ENCODE measurements at regions not wholly inside any gene's neighbourhood (a gene's known extent, or its start where the extent isn't known, plus 50 kb on each side); places are given as distances from the start of the nearest gene placed in this dataset.

- no peaks in the 10 kb centered on the region for H3K36me3 ChIP-seq (ENCODE audit: control insufficient read depth, insufficient read depth, low read length)
- TF ChIP-seq TCF7L2 (IDR thresholded peaks at IDR 0.05; ENCODE audit: low read depth, low read length) (no peak), POLR2AphosphoS5 (IDR thresholded peaks at IDR 0.05; ENCODE audit: low read depth, low read length) (no peak), SIN3A (IDR thresholded peaks at IDR 0.05; ENCODE audit: borderline replicate concordance, insufficient read depth, low read depth, low read length) (no peak)
- TF ChIP-seq, protein P1, sequence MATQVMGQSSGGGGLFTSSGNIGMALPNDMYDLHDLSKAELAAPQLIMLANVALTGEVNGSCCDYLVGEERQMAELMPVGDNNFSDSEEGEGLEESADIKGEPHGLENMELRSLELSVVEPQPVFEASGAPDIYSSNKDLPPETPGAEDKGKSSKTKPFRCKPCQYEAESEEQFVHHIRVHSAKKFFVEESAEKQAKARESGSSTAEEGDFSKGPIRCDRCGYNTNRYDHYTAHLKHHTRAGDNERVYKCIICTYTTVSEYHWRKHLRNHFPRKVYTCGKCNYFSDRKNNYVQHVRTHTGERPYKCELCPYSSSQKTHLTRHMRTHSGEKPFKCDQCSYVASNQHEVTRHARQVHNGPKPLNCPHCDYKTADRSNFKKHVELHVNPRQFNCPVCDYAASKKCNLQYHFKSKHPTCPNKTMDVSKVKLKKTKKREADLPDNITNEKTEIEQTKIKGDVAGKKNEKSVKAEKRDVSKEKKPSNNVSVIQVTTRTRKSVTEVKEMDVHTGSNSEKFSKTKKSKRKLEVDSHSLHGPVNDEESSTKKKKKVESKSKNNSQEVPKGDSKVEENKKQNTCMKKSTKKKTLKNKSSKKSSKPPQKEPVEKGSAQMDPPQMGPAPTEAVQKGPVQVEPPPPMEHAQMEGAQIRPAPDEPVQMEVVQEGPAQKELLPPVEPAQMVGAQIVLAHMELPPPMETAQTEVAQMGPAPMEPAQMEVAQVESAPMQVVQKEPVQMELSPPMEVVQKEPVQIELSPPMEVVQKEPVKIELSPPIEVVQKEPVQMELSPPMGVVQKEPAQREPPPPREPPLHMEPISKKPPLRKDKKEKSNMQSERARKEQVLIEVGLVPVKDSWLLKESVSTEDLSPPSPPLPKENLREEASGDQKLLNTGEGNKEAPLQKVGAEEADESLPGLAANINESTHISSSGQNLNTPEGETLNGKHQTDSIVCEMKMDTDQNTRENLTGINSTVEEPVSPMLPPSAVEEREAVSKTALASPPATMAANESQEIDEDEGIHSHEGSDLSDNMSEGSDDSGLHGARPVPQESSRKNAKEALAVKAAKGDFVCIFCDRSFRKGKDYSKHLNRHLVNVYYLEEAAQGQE (IDR thresholded peaks at IDR 0.05; ENCODE audit: insufficient read depth in 1 of 2, low read depth in 2 of 2, low read length in 1 of 2) = no peak
- TF ChIP-seq, protein P2, sequence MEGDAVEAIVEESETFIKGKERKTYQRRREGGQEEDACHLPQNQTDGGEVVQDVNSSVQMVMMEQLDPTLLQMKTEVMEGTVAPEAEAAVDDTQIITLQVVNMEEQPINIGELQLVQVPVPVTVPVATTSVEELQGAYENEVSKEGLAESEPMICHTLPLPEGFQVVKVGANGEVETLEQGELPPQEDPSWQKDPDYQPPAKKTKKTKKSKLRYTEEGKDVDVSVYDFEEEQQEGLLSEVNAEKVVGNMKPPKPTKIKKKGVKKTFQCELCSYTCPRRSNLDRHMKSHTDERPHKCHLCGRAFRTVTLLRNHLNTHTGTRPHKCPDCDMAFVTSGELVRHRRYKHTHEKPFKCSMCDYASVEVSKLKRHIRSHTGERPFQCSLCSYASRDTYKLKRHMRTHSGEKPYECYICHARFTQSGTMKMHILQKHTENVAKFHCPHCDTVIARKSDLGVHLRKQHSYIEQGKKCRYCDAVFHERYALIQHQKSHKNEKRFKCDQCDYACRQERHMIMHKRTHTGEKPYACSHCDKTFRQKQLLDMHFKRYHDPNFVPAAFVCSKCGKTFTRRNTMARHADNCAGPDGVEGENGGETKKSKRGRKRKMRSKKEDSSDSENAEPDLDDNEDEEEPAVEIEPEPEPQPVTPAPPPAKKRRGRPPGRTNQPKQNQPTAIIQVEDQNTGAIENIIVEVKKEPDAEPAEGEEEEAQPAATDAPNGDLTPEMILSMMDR (IDR thresholded peaks at IDR 0.05) = no peak
- H3K4me3 ChIP-seq (ENCODE audit: low read depth in 2 of 2, low read length in 2 of 2) = no peak overlapping the region
- H3K4me1 ChIP-seq (ENCODE audit: control insufficient read depth, insufficient read depth, low read length) = no peaks in the 10 kb centered on the region
- CTCF ChIA-PET = no interaction called here
- no peaks in the 10 kb centered on the region for H3K9me3 ChIP-seq (ENCODE audit: control insufficient read depth, insufficient read depth, low read depth, low read length)
- no TSS peak for BruUV-seq (replicated peaks)
- POLR2A ChIA-PET = no interaction called here
- H3K27me3 ChIP-seq (ENCODE audit: control insufficient read depth, insufficient read depth, low read length) = no peaks in the 10 kb centered on the region
- in situ Hi-C loops (cut with HindIII; ENCODE audit: low pct_unique_long_range_greater_than_20kb, low sequenced_read_pairs) = no loop called here
- intact Hi-C loops (cut with micrococcal nuclease; ENCODE audit: unreplicated experiment) = no loop called here
- no peak overlapping the region for H3K27ac ChIP-seq (ENCODE audit: low read length)
- ATAC-seq = no peak
- DNase-seq (ENCODE audit: low read depth, low spot score) = no peak
These were observed 662.3 kb upstream of the CAMK1G start for GRCh38 chr1:208921259-208921658.

- TF ChIP-seq SIN3A (IDR thresholded peaks at IDR 0.05; ENCODE audit: borderline replicate concordance, insufficient read depth, low read depth, low read length) (no peak), TCF7L2 (IDR thresholded peaks at IDR 0.05; ENCODE audit: low read depth, low read length) (no peak)
- Histone ChIP-seq H3K9me3 (ENCODE audit: control insufficient read depth, insufficient read depth, low read depth, low read length) (no peaks in the 10 kb centered on the region), H3K4me3 (ENCODE audit: low read depth in 2 of 2, low read length in 2 of 2) (no peak overlapping the region), H3K27ac (ENCODE audit: low read length) (no peak overlapping the region), H3K27me3 (ENCODE audit: control insufficient read depth, insufficient read depth, low read length) (no peaks in the 10 kb centered on the region), H3K4me1 (ENCODE audit: control insufficient read depth, insufficient read depth, low read length) (no peaks in the 10 kb centered on the region), H3K36me3 (ENCODE audit: control insufficient read depth, insufficient read depth, low read length) (no peaks in the 10 kb centered on the region)
- CTCF ChIA-PET = no interaction called here
- DNase-seq (ENCODE audit: low read depth, low spot score) = no peak
- in situ Hi-C loops (cut with HindIII; ENCODE audit: low pct_unique_long_range_greater_than_20kb, low sequenced_read_pairs) (no loop called here), intact Hi-C loops (cut with micrococcal nuclease; ENCODE audit: unreplicated experiment) (no loop called here)
- no peak for ATAC-seq
- BruUV-seq (replicated peaks) = no TSS peak
- POLR2A ChIA-PET = no interaction called here
These were observed 660.1 kb upstream of the CAMK1G start for GRCh38 chr1:208923456-208923855.

DNA sequence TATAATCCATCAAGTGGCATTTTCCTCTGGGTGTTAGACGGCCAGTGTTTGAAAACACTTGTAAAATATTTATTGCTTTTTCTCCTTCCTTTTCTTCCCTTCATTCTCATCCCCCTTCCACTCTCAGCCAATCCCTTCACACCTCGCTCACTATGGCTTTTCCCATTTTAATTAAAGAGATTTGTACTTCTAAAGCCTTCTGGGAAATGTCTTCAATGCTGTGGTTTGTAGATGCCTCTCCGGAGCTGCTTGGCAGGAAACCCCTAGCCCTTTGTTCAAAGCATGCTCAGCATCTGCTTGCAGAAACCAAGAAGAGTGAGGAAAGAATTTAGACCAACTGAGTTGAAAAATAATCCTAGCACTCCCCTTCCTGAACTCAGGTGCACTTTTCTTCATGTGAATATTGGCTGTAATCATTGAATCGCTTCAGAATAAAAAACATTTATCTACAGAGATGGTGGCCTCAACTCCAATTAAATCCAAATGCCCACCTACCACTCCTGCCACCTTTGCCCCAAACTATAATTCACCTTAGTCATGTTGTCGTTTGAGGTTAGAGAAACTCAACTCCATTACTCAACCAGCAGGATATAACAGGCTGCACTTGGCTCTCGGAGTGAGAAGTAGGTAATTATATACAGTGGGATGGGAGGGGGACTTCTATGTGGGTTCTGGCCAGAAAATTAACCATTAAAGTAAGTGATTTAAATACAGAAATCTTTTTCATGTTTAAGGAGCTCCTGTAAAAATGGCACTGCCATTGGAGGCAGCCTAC lies 659.4 kb upstream of the CAMK1G start:
- TF ChIP-seq SIN3A (IDR thresholded peaks at IDR 0.05; ENCODE audit: borderline replicate concordance, insufficient read depth, low read depth, low read length) (no peak), TCF7L2 (IDR thresholded peaks at IDR 0.05; ENCODE audit: low read depth, low read length) (no peak), POLR2AphosphoS5 (IDR thresholded peaks at IDR 0.05; ENCODE audit: low read depth, low read length) (no peak)
- TF ChIP-seq, protein P1 (IDR thresholded peaks at IDR 0.05; ENCODE audit: insufficient read depth in 1 of 2, low read depth in 2 of 2, low read length in 1 of 2) = no peak
- TF ChIP-seq, protein P2 (IDR thresholded peaks at IDR 0.05) = no peak
- ChIA-PET CTCF (no interaction called here), POLR2A (no interaction called here)
- H3K27ac ChIP-seq (ENCODE audit: low read length) = no peak overlapping the region
- no peak for ATAC-seq
- H3K4me1 ChIP-seq (ENCODE audit: control insufficient read depth, insufficient read depth, low read length) = no peaks in the 10 kb centered on the region
- H3K4me3 ChIP-seq (ENCODE audit: low read depth in 2 of 2, low read length in 2 of 2) = no peak overlapping the region
- DNase-seq (ENCODE audit: low read depth, low spot score) = no peak
- intact Hi-C loops (cut with micrococcal nuclease; ENCODE audit: unreplicated experiment) (no loop called here), in situ Hi-C loops (cut with HindIII; ENCODE audit: low pct_unique_long_range_greater_than_20kb, low sequenced_read_pairs) (no loop called here)
- no peaks in the 10 kb centered on the region for H3K27me3 ChIP-seq (ENCODE audit: control insufficient read depth, insufficient read depth, low read length)
- no TSS peak for BruUV-seq (replicated peaks)
- no peaks in the 10 kb centered on the region for H3K36me3 ChIP-seq (ENCODE audit: control insufficient read depth, insufficient read depth, low read length)
- no peaks in the 10 kb centered on the region for H3K9me3 ChIP-seq (ENCODE audit: control insufficient read depth, insufficient read depth, low read depth, low read length)
